Stimulated activated CD4-positive, alpha-beta T cell treated with anti-CD3 and anti-CD28 coated beads, TNF-alpha, amount 100 ng/mL, for 1 hour (primary cell): ENCODE measurements at regions not wholly inside any gene's neighbourhood (a gene's known extent, or its start where the extent isn't known, plus 50 kb on each side); places are given as distances from the start of the nearest gene placed in this dataset.

Experiments
- DNase-seq, 3 donors: peaks; one replicate each; pipeline ENCODE4 v3.0.0-alpha.2; 2020; ENCODE audit warnings: low read depth in 3 of 3, low spot score in 1 of 3

- no peak for DNase-seq
Measured at GRCh38 chr2:173761603-173762119, 203.5 kb downstream of the SP3 start.

- no peak for DNase-seq
Measured at GRCh38 chr2:173762221-173762620, 203.0 kb downstream of the SP3 start.

GRCh38 chr2:173762864-173763263, 202.3 kb downstream of the SP3 start:
- no peak for DNase-seq

- no peak for DNase-seq
Measured at GRCh38 chr2:173763641-173764040, 201.5 kb downstream of the SP3 start.

GRCh38 chr2:173764094-173764493, 201.1 kb downstream of the SP3 start:
- no peak for DNase-seq

GRCh38 chr2:173766537-173767289, 198.5 kb downstream of the SP3 start:
- DNase-seq, result no peak

- no peak for DNase-seq
Measured at GRCh38 chr2:173770947-173771678, 194.1 kb downstream of the SP3 start.

GRCh38 chr2:173772205-173772604, 193.0 kb downstream of the SP3 start:
- DNase-seq, result no peak

- no peak for DNase-seq
Measured at GRCh38 chr2:173773076-173773475, 192.1 kb downstream of the SP3 start.

GRCh38 chr2:173775440-173775839, 189.7 kb downstream of the SP3 start:
- DNase-seq, result no peak

- DNase-seq, result no peak
Measured at GRCh38 chr2:173782681-173783080, 182.5 kb downstream of the SP3 start.

- DNase-seq, result no peak
Measured at GRCh38 chr2:173783382-173783781, 181.8 kb downstream of the SP3 start.

GRCh38 chr2:173785813-173786212, 179.4 kb downstream of the SP3 start:
- DNase-seq, result no peak

- DNase-seq, result no peak
Measured at GRCh38 chr2:173791502-173791901, 173.7 kb downstream of the SP3 start.

- no peak for DNase-seq
Measured at GRCh38 chr2:173792166-173792565, 173.0 kb downstream of the SP3 start.

- DNase-seq, result no peak
Measured at GRCh38 chr2:173792741-173793140, 172.4 kb downstream of the SP3 start.

GRCh38 chr2:173793709-173794565, 171.2 kb downstream of the SP3 start:
- no peak for DNase-seq

GRCh38 chr2:173797586-173798263, 167.4 kb downstream of the SP3 start:
- DNase-seq, result no peak

GRCh38 chr2:173802518-173802917, 162.7 kb downstream of the SP3 start:
- no peak for DNase-seq

GRCh38 chr2:173803449-173803848, 161.7 kb downstream of the SP3 start:
- no peak for DNase-seq

GRCh38 chr2:173806761-173807160, 158.4 kb downstream of the SP3 start:
- no peak for DNase-seq
